CD4-positive, alpha-beta T cell (primary cell): ENCODE measurements at regions not wholly inside any gene's neighbourhood (a gene's known extent, or its start where the extent isn't known, plus 50 kb on each side); places are given as distances from the start of the nearest gene placed in this dataset.
A peak's percentile ranks its signal among the peaks of the same experiment; 100 is the strongest.

Experiments
- ATAC-seq: fragments of 200-7000 bp; cut with Tn5 transposase; one replicate; pipeline ENCODE4 v1.10.0; 2022; ENCODE audit warnings: mild to moderate bottlenecking; ENCODE audit not compliant: poor library complexity
- CTCF ChIA-PET: fragments of 350-600 bp; sonication (Branson Sonifier 250); formaldehyde crosslinking; loops from one replicate; lab custom pipeline; 2021; ENCODE audit warnings: antibody characterized with exemption, inconsistent platforms; lab: Charles Lee
- POLR2A ChIA-PET: fragments of 350-600 bp; sonication (Branson Sonifier 250); formaldehyde crosslinking; loops from one replicate; lab custom pipeline; 2021; ENCODE audit warnings: antibody characterized with exemption, inconsistent platforms; lab: Charles Lee
- DNase-seq, 14 experiments: peaks; one replicate each; pipeline ENCODE4 v3.0.0-alpha.2; 2013 to 2020; ENCODE audit warnings: mixed read lengths in 2 of 14
- H3K27ac ChIP-seq, 2 donors: one replicate each; pipeline versions ENCODE4 v1.5.1 to v1.7.0; 2013; ENCODE audit warnings: low read length in 2 of 2, low read depth in 1 of 2, mild to moderate bottlenecking in 1 of 2
- H3K27me3 ChIP-seq, 2 experiments: 1 replicate in 1 of 2; 2 replicates in 1 of 2; pipeline versions ENCODE4 v1.6.1 to v1.7.0; 2013; ENCODE audit warnings: low read length in 2 of 2, control low read depth in 1 of 2, mild to moderate bottlenecking in 1 of 2, moderate library complexity in 1 of 2; ENCODE audit not compliant: insufficient read depth in 2 of 2, control insufficient read depth in 1 of 2
- H3K36me3 ChIP-seq: one replicate; pipeline ENCODE4 v1.6.1; 2013; ENCODE audit warnings: low read length, control low read depth; ENCODE audit not compliant: insufficient read depth
- H3K4me1 ChIP-seq: one replicate; pipeline ENCODE4 v1.6.1; 2013; ENCODE audit warnings: low read length, control low read depth; ENCODE audit not compliant: insufficient read depth
- H3K4me3 ChIP-seq: one replicate; pipeline ENCODE4 v1.5.1; 2013; ENCODE audit warnings: mild to moderate bottlenecking, low read length, moderate library complexity
- H3K9me3 ChIP-seq, 2 experiments: 1 replicate in 1 of 2; 2 replicates in 1 of 2; pipeline versions ENCODE4 v1.6.1 to v1.7.0; 2013; ENCODE audit warnings: low read length in 2 of 2, mild to moderate bottlenecking in 2 of 2, control low read depth in 1 of 2, moderate library complexity in 1 of 2; ENCODE audit not compliant: control insufficient read depth in 1 of 2, insufficient read depth in 1 of 2
- H3K27ac Mint-ChIP-seq: one replicate; pipeline ENCODE4 v1.8.0; 2020; ENCODE audit warnings: mixed read lengths
- H3K27me3 Mint-ChIP-seq: one replicate; pipeline ENCODE4 v1.8.0; 2021; ENCODE audit warnings: mixed read lengths
- H3K36me3 Mint-ChIP-seq: one replicate; pipeline ENCODE4 v1.8.0; 2021; ENCODE audit warnings: low read depth, mixed read lengths
- H3K4me1 Mint-ChIP-seq: one replicate; pipeline ENCODE4 v1.8.0; 2021; ENCODE audit warnings: low read depth, mixed read lengths
- H3K4me3 Mint-ChIP-seq: one replicate; pipeline ENCODE4 v1.8.0; 2020; ENCODE audit warnings: mild to moderate bottlenecking, mixed read lengths
- H3K9me3 Mint-ChIP-seq: one replicate; pipeline ENCODE4 v1.8.0; 2020; ENCODE audit warnings: mixed read lengths
- intact Hi-C, 2 experiments: fragments of 100-400 bp; cut with DNase I in 1 of 2; cut with micrococcal nuclease in 1 of 2; formaldehyde crosslinking; loops; one replicate each; pipeline versions ENCODE4 v1.15.1 to v1.9.0; 2023 to 2025; cut with DNase I, micrococcal nuclease
- TF ChIP-seq, protein P1 (sequence below): fragments of 200-600 bp; IDR thresholded peaks from one replicate; pipeline ENCODE4 v1.8.0; 2022; ENCODE audit warnings: antibody characterized with exemption, mild to moderate bottlenecking

DNA sequence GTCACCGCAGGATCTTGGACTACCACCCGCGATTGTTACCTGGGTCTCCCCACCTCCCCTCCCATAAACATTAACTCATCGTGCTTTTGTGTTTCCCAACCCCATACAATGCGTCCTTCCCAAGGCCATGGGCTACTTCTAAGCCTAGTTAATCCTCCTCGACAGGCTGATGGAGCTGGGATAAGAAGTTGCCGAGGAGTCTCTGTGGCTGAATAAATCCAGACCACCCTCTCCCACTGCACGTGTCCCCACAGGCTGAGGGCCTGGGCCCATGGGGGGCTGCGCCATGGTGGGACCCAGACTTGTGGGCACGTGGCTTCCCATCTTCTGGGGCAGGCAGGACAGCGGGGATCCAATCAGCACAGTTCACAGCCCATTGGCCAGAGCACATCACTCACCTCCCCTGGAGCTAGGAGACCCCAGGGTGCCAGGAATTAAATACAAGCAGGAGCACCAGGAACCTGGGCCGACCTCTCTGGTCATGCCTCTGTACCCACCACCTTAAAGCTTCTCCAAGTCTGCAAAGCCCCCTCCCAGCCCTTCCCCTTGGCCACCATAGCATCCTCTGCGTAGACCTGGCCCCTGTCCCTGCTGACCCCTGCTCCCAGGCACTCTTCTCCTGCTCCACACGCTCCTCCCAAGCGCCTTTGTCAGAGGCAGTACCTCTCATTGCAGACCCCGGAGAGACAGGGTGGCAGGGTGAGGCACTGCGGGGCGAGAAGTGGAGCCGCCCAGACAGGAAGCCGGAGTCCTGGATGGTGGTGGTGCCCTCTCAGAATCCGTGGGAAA, 51.0 kb upstream of the ID2 start:
- no peaks in the 10 kb centered on the region for H3K9me3 Mint-ChIP-seq
- ATAC-seq (no peak), DNase-seq (no peak)
- H3K27me3 Mint-ChIP-seq = no peaks in the 10 kb centered on the region
- H3K4me3 Mint-ChIP-seq = no peak overlapping the region
- intact Hi-C loops = no loop called here
- ChIA-PET POLR2A (interaction anchor here (1.1 kb wide), 1 partner anchor 51 kb away, joined by 4 read pairs; the partner anchor contains the start of gene ID2), CTCF (no interaction called here)
- Histone ChIP-seq H3K4me1 (peaks cover 6% of the 10 kb centered on the region), H3K9me3 (no peaks in the 10 kb centered on the region), H3K36me3 (no peaks in the 10 kb centered on the region), H3K27ac (no peak overlapping the region), H3K4me3 (no peak overlapping the region), H3K27me3 (no peaks in the 10 kb centered on the region)
- no peak overlapping the region for H3K27ac Mint-ChIP-seq
- H3K4me1 Mint-ChIP-seq = peaks cover 10% of the 10 kb centered on the region
- H3K36me3 Mint-ChIP-seq = no peaks in the 10 kb centered on the region
- TF ChIP-seq, protein P1, sequence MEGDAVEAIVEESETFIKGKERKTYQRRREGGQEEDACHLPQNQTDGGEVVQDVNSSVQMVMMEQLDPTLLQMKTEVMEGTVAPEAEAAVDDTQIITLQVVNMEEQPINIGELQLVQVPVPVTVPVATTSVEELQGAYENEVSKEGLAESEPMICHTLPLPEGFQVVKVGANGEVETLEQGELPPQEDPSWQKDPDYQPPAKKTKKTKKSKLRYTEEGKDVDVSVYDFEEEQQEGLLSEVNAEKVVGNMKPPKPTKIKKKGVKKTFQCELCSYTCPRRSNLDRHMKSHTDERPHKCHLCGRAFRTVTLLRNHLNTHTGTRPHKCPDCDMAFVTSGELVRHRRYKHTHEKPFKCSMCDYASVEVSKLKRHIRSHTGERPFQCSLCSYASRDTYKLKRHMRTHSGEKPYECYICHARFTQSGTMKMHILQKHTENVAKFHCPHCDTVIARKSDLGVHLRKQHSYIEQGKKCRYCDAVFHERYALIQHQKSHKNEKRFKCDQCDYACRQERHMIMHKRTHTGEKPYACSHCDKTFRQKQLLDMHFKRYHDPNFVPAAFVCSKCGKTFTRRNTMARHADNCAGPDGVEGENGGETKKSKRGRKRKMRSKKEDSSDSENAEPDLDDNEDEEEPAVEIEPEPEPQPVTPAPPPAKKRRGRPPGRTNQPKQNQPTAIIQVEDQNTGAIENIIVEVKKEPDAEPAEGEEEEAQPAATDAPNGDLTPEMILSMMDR = no peak

DNA sequence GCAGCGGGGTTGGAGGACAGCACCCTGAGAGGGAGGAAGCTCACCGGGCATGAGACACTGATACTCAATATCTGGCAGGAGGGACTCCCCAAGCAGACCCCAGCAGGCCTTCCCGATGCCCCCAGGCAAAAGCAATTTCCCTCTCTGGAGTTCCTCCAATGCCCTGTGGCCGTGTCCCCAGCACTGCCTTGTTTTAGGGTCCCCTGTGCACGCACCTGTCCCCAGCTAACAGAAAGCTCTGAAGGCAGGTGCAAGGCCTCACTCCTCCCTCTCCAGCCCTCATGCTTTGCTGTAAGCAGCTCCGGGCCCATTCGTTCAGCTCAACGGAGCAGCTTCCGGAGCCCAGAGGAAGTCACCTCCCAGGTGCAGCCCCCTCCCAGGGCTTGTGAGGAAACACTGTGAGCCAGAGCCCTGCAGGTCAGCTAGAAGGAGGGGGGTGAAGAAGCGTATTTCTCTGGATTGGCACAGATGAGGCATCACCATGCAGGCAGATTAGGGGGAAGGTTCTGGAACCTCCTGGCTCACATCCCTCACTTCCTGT, 50.3 kb upstream of the ID2 start:
- Mint-ChIP-seq H3K27ac (no peak overlapping the region), H3K4me1 (peaks cover 10% of the 10 kb centered on the region), H3K4me3 (no peak overlapping the region), H3K27me3 (no peaks in the 10 kb centered on the region), H3K36me3 (no peaks in the 10 kb centered on the region), H3K9me3 (no peaks in the 10 kb centered on the region)
- Histone ChIP-seq H3K9me3 (no peaks in the 10 kb centered on the region), H3K4me1 (peaks cover 6% of the 10 kb centered on the region), H3K27me3 (no peaks in the 10 kb centered on the region), H3K4me3 (no peak overlapping the region), H3K36me3 (no peaks in the 10 kb centered on the region), H3K27ac (no peak overlapping the region)
- peak; percentile 37 for ATAC-seq
- DNase-seq = no peak
- ChIA-PET POLR2A (interaction anchor here (1.1 kb wide), 1 partner anchor 50 kb away, joined by 4 read pairs; the partner anchor contains the start of gene ID2), CTCF (no interaction called here)
- intact Hi-C loops = no loop called here
- TF ChIP-seq, protein P1 = no peak
